RWPE1 (cell line): ENCODE measurements at regions not wholly inside any gene's neighbourhood (a gene's known extent, or its start where the extent isn't known, plus 50 kb on each side); places are given as distances from the start of the nearest gene placed in this dataset.
"Not testable (repeated sequence)": the region's sequence is repeated elsewhere in the genome, so short reads cannot be mapped to it uniquely, and the experiment has no call there.

ENCODE experiments used
- CTCF ChIA-PET: fragments of 350-600 bp; sonication (Branson Sonifier 250); formaldehyde crosslinking; extraction: SDS; loops from one replicate; lab custom pipeline; 2021; lab: Yijun Ruan, JAX
- POLR2A ChIA-PET: fragments of 400-600 bp; formaldehyde crosslinking; extraction: SDS; loops from one replicate; lab custom pipeline; 2020; ENCODE audit warnings: antibody characterized with exemption; ENCODE audit not compliant: low non-redundant PET; lab: Yijun Ruan, JAX
- DNase-seq: peaks from one replicate; pipeline ENCODE4 v3.0.0; 2012; ENCODE audit warnings: low spot score
- H3K27ac ChIP-seq: fragments of 450-650 bp; 2 replicates; pipeline ENCODE4 v1.5.1; 2017
- TF ChIP-seq, protein P1 (sequence below): fragments of 450-650 bp; conservative IDR thresholded peaks from 2 replicates; pipeline ENCODE4 v1.5.1; 2017; ENCODE audit warnings: low read depth, mild to moderate bottlenecking

DNA sequence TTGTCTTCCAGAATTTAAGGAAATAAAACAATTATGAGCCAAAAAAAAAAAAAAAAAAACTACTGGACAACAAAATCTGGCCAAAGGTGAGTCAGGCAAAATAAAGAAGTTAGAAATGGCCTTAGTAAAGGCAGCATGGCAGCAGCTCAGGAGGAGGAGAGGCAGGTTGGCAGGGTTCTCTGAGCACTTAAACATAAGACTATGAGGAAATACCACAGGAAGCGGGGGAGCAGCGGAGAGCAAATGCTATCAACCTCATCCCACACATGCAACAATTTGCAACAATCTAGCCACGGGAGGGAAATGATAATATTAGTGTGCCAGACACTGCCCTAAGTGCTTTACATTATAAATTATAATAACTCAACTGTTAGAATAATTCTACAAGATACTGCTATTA, 247.3 kb upstream of the NSMCE3 start:
- ChIA-PET CTCF (interaction anchor here (0.6 kb wide), 1 partner anchor 499 kb away, joined by 3 read pairs; no protein-coding TSS in a partner anchor), POLR2A (no interaction called here)
- no peak overlapping the region for H3K27ac ChIP-seq
- TF ChIP-seq, protein P1, sequence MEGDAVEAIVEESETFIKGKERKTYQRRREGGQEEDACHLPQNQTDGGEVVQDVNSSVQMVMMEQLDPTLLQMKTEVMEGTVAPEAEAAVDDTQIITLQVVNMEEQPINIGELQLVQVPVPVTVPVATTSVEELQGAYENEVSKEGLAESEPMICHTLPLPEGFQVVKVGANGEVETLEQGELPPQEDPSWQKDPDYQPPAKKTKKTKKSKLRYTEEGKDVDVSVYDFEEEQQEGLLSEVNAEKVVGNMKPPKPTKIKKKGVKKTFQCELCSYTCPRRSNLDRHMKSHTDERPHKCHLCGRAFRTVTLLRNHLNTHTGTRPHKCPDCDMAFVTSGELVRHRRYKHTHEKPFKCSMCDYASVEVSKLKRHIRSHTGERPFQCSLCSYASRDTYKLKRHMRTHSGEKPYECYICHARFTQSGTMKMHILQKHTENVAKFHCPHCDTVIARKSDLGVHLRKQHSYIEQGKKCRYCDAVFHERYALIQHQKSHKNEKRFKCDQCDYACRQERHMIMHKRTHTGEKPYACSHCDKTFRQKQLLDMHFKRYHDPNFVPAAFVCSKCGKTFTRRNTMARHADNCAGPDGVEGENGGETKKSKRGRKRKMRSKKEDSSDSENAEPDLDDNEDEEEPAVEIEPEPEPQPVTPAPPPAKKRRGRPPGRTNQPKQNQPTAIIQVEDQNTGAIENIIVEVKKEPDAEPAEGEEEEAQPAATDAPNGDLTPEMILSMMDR = no peak
- no peak for DNase-seq

GRCh38 chr15:29514926-29515325, 245.3 kb upstream of the NSMCE3 start:
- TF ChIP-seq, protein P1 = no peak
- no peak overlapping the region for H3K27ac ChIP-seq
- ChIA-PET CTCF (no interaction called here), POLR2A (no interaction called here)
- DNase-seq = no peak

DNA sequence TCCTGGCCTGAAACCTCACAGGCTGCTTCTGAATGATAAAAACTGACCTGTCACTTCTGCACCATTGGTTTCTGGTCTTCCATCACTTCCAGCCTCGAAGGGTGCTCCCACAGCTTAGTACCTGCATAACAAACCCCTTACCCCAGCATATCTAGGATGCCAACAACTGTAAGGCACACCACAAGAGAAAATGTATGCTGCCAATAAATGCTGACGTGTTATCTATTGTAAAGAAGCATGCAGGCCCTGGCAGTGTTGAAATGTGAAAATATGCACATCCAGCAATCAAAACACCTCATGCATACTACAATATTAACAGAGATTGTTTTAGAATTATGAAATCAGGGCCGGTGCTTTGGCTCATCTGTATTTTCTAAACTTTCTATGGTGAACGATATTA, 242.0 kb upstream of the NSMCE3 start:
- CTCF ChIA-PET = no interaction called here

DNA sequence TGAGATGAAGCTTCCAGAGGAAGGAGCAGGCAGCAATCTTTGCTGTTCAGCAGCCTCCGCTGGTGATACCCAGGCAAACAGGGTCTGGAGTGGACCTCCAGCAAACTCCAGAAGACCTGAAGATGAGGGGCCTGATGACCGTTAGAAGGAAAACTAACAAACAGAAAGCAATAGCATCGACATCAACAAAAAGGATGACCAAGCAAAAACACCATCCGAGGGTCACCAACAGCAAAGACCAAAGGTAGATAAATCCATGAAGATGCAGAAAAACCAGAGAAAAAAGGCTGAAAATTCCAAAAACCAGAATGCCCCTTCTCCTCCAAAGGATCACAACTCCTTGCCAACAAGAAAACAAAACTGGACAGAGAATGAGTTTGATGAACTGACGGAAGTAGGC, 235.9 kb upstream of the NSMCE3 start:
- H3K27ac ChIP-seq, DNase-seq, POLR2A ChIA-PET, CTCF ChIA-PET: not testable (repeated sequence)

More for the DNA sequence above, 242.0 kb upstream of the NSMCE3 start:
- H3K27ac ChIP-seq = no peak overlapping the region
- DNase-seq = no peak
- TF ChIP-seq, protein P1 = no peak
- POLR2A ChIA-PET = no interaction called here

DNA sequence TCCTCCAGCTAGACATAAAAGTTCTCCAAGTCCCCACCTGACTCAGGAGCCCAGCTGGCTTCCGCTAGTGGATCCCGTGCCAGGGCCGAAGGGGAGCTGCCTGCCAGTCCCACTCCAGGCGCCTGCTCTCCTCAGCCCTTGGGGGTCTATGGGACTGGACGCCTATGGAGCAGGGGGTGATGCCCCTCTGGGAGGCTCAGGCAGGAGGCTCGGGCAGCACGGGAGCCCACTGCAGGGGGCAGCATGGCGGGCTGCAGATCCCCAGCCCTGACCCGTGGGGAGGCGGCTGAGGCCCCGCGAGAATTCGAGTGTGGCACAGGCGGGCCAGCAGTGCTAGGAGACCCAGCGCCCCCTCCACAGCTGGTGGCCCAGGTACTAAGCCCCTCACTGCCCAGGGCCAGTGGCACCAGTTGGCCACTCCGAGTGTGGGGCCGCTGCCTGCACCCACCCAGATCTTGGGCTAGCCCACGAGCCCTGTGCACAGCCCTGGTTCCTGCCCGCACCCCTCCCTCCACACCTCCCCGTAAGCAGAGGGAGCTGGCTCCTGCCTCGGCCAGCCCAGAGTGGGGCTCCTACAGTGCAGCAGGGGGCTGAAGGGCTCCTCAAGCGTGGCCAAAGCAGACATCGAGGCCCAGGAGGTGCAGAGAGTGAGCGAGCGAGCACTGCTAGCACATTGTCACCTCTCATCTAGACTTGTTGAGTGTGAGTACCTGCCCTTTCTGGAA, 221.3 kb upstream of the NSMCE3 start:
- no peak overlapping the region for H3K27ac ChIP-seq
- ChIA-PET CTCF (no interaction called here), POLR2A (no interaction called here)
- DNase-seq = no peak
- TF ChIP-seq, protein P1 = no peak

DNA sequence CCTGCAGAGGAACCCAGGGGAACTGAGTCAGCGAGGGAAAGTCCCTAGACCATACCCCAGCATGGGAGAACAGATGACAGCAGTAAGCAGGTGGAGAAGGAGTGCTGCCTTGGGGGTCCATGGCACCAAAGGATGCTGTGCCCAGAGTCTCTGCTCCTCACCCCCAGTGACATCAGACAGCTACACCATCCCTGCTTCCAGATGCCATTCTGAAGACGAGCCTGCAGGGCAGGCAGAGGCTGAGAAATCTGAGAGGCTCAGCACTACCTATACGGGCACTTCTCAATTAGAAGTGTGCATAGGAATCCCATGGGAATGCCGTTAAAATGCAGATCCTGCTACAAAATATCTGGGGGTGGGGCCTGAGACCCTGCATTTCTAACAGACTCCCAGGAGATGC, 211.3 kb upstream of the NSMCE3 start:
- ChIA-PET POLR2A (no interaction called here), CTCF (no interaction called here)
- TF ChIP-seq, protein P1 = no peak
- no peak overlapping the region for H3K27ac ChIP-seq
- no peak for DNase-seq

DNA sequence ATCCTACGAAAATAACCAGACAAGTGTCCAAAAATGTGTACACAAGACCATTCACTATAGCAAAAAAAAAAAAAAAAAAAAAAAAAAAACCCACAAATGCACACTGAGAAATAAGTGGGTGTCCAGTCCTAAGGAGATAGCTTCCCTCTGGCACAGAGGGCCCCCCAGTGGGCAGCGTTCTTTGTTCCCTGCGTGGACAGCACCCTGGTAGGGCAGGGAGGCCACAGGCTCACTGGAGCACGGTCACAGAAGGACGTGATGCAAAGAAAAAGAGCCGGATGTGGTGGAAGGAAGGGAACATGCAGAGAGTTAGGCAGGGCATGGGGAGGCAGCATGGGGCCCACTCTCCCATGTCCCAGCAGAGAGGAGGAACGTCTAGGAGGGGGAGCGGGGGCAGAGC, 210.7 kb upstream of the NSMCE3 start:
- no peak for DNase-seq
- no peak overlapping the region for H3K27ac ChIP-seq
- ChIA-PET CTCF (no interaction called here), POLR2A (no interaction called here)
- TF ChIP-seq, protein P1 = no peak
